ENCODE measurements at regions not wholly inside any gene's neighbourhood (a gene's known extent, or its start where the extent isn't known, plus 50 kb on each side); places are given as distances from the start of the nearest gene placed in this dataset.

- TF ChIP-seq MAX (IDR thresholded peaks at IDR 0.05) = no peak
- no peak for TF ChIP-seq FOXM1 (IDR thresholded peaks at IDR 0.05; ENCODE audit: borderline replicate concordance, low read depth)
- TF ChIP-seq CREB1 (IDR thresholded peaks at IDR 0.05; ENCODE audit: low read depth) = no peak
Observed at GRCh38 chr5:104821606-104822005, 1259.0 kb upstream of the NUDT12 start.

DNA sequence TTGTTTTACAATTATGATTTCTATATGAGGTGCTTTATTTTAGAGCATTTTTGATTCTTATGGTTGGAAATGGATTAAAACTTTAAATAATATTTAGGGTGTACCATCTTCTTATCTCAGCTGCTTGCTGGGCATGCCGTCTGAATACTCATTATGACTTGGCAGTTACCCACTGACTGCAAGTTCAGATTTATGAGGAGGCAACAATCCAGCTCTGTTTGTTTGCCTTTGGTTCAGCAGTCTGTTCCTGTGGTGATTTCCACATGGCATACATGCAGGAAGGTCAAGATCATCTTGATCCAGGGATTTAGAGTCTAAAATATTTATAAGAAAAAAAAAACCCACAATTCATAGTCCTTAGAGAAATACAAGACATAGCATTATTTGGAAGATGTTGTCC lies 1254.5 kb upstream of the NUDT12 start:
- TF ChIP-seq YY1 (IDR thresholded peaks at IDR 0.05; ENCODE audit: low read depth) (no peak), TCF12 (IDR thresholded peaks at IDR 0.05; ENCODE audit: low read depth) (no peak), CEBPB (IDR thresholded peaks at IDR 0.05) (no peak), FOXM1 (IDR thresholded peaks at IDR 0.05; ENCODE audit: borderline replicate concordance, low read depth) (no peak), EGR1 (IDR thresholded peaks at IDR 0.05) (no peak), RAD21 (IDR thresholded peaks at IDR 0.05; ENCODE audit: low read depth) (no peak), ZBTB7A (IDR thresholded peaks at IDR 0.05; ENCODE audit: low read depth) (no peak), EP300 (IDR thresholded peaks at IDR 0.05; ENCODE audit: borderline replicate concordance) (no peak), CREB1 (IDR thresholded peaks at IDR 0.05; ENCODE audit: low read depth) (no peak), USF1 (IDR thresholded peaks at IDR 0.05) (no peak), TAF1 (IDR thresholded peaks at IDR 0.05; ENCODE audit: low read depth) (no peak), TEAD4 (IDR thresholded peaks at IDR 0.05) (no peak), MAX (IDR thresholded peaks at IDR 0.05) (no peak), REST (IDR thresholded peaks at IDR 0.05; ENCODE audit: low read depth) (no peak), NFIC (IDR thresholded peaks at IDR 0.05) (no peak)

DNA sequence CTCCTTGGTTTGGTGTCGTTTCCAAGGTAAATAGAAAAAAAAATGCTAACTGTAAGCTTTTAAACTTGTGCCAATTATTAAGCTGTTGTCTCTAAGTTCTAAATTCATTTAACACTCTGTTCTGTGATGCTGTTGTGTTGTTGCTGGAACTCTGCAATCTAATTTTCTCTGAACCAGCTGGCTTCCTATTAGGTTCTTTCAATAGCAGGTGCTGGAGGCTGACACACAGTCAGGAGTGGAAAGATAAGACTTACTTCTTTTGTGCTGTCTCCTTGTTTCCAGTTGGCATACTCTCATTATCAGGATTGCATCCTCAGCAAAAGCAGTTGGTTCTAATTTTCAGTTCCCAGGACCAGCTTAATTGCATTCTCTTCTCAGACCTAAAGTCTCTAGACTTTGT lies 1252.6 kb upstream of the NUDT12 start:
- no peak for TF ChIP-seq RAD21 (IDR thresholded peaks at IDR 0.05; ENCODE audit: low read depth)
- TF ChIP-seq EP300 (IDR thresholded peaks at IDR 0.05; ENCODE audit: borderline replicate concordance) = no peak
- no peak for TF ChIP-seq FOXM1 (IDR thresholded peaks at IDR 0.05; ENCODE audit: borderline replicate concordance, low read depth)
- no peak for TF ChIP-seq MAX (IDR thresholded peaks at IDR 0.05)
- no peak for TF ChIP-seq TCF12 (IDR thresholded peaks at IDR 0.05; ENCODE audit: low read depth)
- no peak for TF ChIP-seq YY1 (IDR thresholded peaks at IDR 0.05; ENCODE audit: low read depth)
- no peak for TF ChIP-seq NFIC (IDR thresholded peaks at IDR 0.05)
- no peak for TF ChIP-seq TAF1 (IDR thresholded peaks at IDR 0.05; ENCODE audit: low read depth)
- TF ChIP-seq USF1 (IDR thresholded peaks at IDR 0.05) = no peak

GRCh38 chr5:104800440-104801048 lies 1238.0 kb upstream of the NUDT12 start:
- TF ChIP-seq REST (IDR thresholded peaks at IDR 0.05; ENCODE audit: low read depth) (no peak), EP300 (IDR thresholded peaks at IDR 0.05; ENCODE audit: borderline replicate concordance) (no peak), RAD21 (IDR thresholded peaks at IDR 0.05; ENCODE audit: low read depth) (no peak; the same call in 1 of the 2 replicates)

- TF ChIP-seq MAX (IDR thresholded peaks at IDR 0.05) = no peak
Observed at GRCh38 chr5:104793755-104794080, 1231.1 kb upstream of the NUDT12 start.

GRCh38 chr5:104793031-104793754 lies 1230.6 kb upstream of the NUDT12 start:
- TF ChIP-seq TEAD4 (IDR thresholded peaks at IDR 0.05) = no peak
- TF ChIP-seq YY1 (IDR thresholded peaks at IDR 0.05; ENCODE audit: low read depth) = no peak
- no peak for TF ChIP-seq USF1 (IDR thresholded peaks at IDR 0.05)
- TF ChIP-seq REST (IDR thresholded peaks at IDR 0.05; ENCODE audit: low read depth) = no peak
- TF ChIP-seq RAD21 (IDR thresholded peaks at IDR 0.05; ENCODE audit: low read depth) = no peak
- no peak for TF ChIP-seq MAX (IDR thresholded peaks at IDR 0.05)
- TF ChIP-seq NFIC (IDR thresholded peaks at IDR 0.05) = no peak
- no peak for TF ChIP-seq CEBPB (IDR thresholded peaks at IDR 0.05)
- no peak for TF ChIP-seq TCF12 (IDR thresholded peaks at IDR 0.05; ENCODE audit: low read depth)
- TF ChIP-seq TAF1 (IDR thresholded peaks at IDR 0.05; ENCODE audit: low read depth) = no peak
- no peak for TF ChIP-seq CREB1 (IDR thresholded peaks at IDR 0.05; ENCODE audit: low read depth)
- TF ChIP-seq EP300 (IDR thresholded peaks at IDR 0.05; ENCODE audit: borderline replicate concordance) = no peak
